MM.1S (cell line): ENCODE measurements at regions not wholly inside any gene's neighbourhood (a gene's known extent, or its start where the extent isn't known, plus 50 kb on each side); places are given as distances from the start of the nearest gene placed in this dataset.

Source experiments
- DNase-seq: peaks from one replicate; pipeline ENCODE4 v3.0.0-alpha.2; 2015
- H2AFZ ChIP-seq: fragments of 300-600 bp; sonication (generic); 2 replicates; pipeline ENCODE4 v1.6.0; 2016; ENCODE audit warnings: antibody characterized with exemption, low read length
- H3F3A ChIP-seq: fragments of 300-600 bp; sonication (generic); 2 replicates; pipeline ENCODE4 v1.6.1; 2016; ENCODE audit warnings: mild to moderate bottlenecking, antibody characterized with exemption, low read length, moderate library complexity, mixed read lengths; ENCODE audit not compliant: insufficient read depth
- H3K27ac ChIP-seq: fragments of 300-600 bp; sonication (generic); 2 replicates; pipeline ENCODE4 v1.5.1; 2016; ENCODE audit warnings: mild to moderate bottlenecking, low read length
- H3K27me3 ChIP-seq: fragments of 300-600 bp; sonication (generic); replicated peaks from 2 replicates; pipeline ENCODE4 v1.6.0; 2016; ENCODE audit warnings: low read length; ENCODE audit not compliant: insufficient read depth
- H3K36me3 ChIP-seq: fragments of 300-600 bp; sonication (generic); replicated peaks from 2 replicates; pipeline ENCODE4 v1.6.1; 2016; ENCODE audit warnings: mild to moderate bottlenecking, low read length, mixed read lengths; ENCODE audit not compliant: insufficient read depth
- H3K4me1 ChIP-seq: fragments of 300-600 bp; sonication (generic); 2 replicates; pipeline ENCODE4 v1.6.1; 2016; ENCODE audit warnings: low read length, mixed read lengths
- H3K4me2 ChIP-seq: fragments of 300-600 bp; sonication (generic); 2 replicates; pipeline ENCODE4 v1.6.0; 2016; ENCODE audit warnings: low read depth, low read length
- H3K4me3 ChIP-seq: fragments of 300-600 bp; sonication (generic); 2 replicates; pipeline ENCODE4 v1.5.1; 2016; ENCODE audit warnings: low read length, mixed read lengths
- H3K79me2 ChIP-seq: fragments of 300-600 bp; sonication (generic); 2 replicates; pipeline ENCODE4 v1.6.1; 2016; ENCODE audit warnings: mixed run types, low read length, mixed read lengths
- H3K9ac ChIP-seq: fragments of 300-600 bp; sonication (generic); 2 replicates; pipeline ENCODE4 v1.6.1; 2016; ENCODE audit warnings: low read length, mixed read lengths
- H3K9me2 ChIP-seq: fragments of 300-600 bp; sonication (generic); replicated peaks from 2 replicates; pipeline ENCODE4 v1.6.1; 2016; ENCODE audit warnings: mild to moderate bottlenecking, low read length, mixed read lengths; ENCODE audit not compliant: insufficient read depth
- H3K9me3 ChIP-seq: fragments of 300-600 bp; sonication (generic); replicated peaks from 2 replicates; pipeline ENCODE4 v1.6.1; 2016; ENCODE audit warnings: mild to moderate bottlenecking, low read length, mixed read lengths; ENCODE audit not compliant: insufficient read depth
- H4K20me1 ChIP-seq: fragments of 300-600 bp; sonication (generic); 2 replicates; pipeline ENCODE4 v1.6.1; 2016; ENCODE audit warnings: mild to moderate bottlenecking, low read length, moderate library complexity, mixed read lengths; ENCODE audit not compliant: insufficient read depth
- CTCF ChIP-seq: fragments of 300-600 bp; sonication (generic); IDR thresholded peaks from 2 replicates; pipeline ENCODE4 v1.5.1; 2016; ENCODE audit warnings: antibody characterized with exemption, low read length, mixed read lengths
- EZH2 ChIP-seq: fragments of 300-600 bp; sonication (generic); optimal IDR thresholded peaks from 2 replicates; pipeline ENCODE3; 2017; ENCODE audit warnings: low read depth, mild to moderate bottlenecking, antibody characterized with exemption, low read length, mixed read lengths
- EZH2phosphoT487 ChIP-seq: fragments of 300-600 bp; sonication (generic); IDR thresholded peaks from 2 replicates; pipeline ENCODE4 v1.6.1; 2018; ENCODE audit warnings: antibody characterized with exemption, low read length

DNA sequence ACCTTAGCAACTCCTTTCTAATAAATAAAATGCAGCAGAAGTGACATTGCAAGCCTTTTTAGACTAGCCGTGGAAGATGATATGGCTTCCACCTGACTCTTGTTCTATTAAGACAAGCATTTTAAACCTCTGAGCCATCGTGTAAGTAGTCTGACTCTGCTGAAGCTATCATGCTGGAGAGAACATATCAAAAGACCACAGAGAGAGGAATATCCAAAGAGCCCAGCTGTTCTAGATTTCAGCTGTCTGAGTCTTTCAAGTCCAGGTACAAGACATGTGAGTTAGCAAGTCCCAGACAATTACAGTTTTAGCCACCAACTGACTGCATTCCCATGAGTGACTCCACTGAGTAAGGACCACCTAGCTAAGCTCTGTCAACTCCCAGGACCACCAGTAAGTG, 517.0 kb upstream of the NAALADL2 start:
- no peaks in the 10 kb centered on the region for H3F3A ChIP-seq
- TF ChIP-seq EZH2phosphoT487 (no peak), CTCF (no peak), EZH2 (no peak)
- H3K27me3 ChIP-seq, result no peaks in the 10 kb centered on the region
- no peak overlapping the region for H3K9ac ChIP-seq
- no peaks in the 10 kb centered on the region for H3K79me2 ChIP-seq
- DNase-seq, result no peak
- no peak overlapping the region for H2AFZ ChIP-seq
- no peaks in the 10 kb centered on the region for H3K9me2 ChIP-seq
- no peak overlapping the region for H3K4me3 ChIP-seq
- no peaks in the 10 kb centered on the region for H3K36me3 ChIP-seq
- H3K27ac ChIP-seq, result no peak overlapping the region
- H3K4me2 ChIP-seq, result no peak overlapping the region
- H3K4me1 ChIP-seq, result 0 out of 2 replicates have a peak, but pooled peaks cover 9% of the 10 kb centered on the region
- no peaks in the 10 kb centered on the region for H3K9me3 ChIP-seq
- H4K20me1 ChIP-seq, result no peaks in the 10 kb centered on the region

GRCh38 chr3:174342941-174343501, 516.1 kb upstream of the NAALADL2 start:
- no peak overlapping the region for H2AFZ ChIP-seq
- H3K36me3 ChIP-seq, result no peaks in the 10 kb centered on the region
- TF ChIP-seq CTCF (no peak), EZH2phosphoT487 (no peak)
- no peak for DNase-seq
- H3K9me2 ChIP-seq, result no peaks in the 10 kb centered on the region
- no peak overlapping the region for H3K9ac ChIP-seq
- 0 out of 2 replicates have a peak, but pooled peaks cover 4% of the 10 kb centered on the region for H3K4me1 ChIP-seq
- H3K4me2 ChIP-seq, result no peak overlapping the region
- H4K20me1 ChIP-seq, result no peaks in the 10 kb centered on the region
- H3K79me2 ChIP-seq, result no peaks in the 10 kb centered on the region
- no peak overlapping the region for H3K27ac ChIP-seq
- no peaks in the 10 kb centered on the region for H3K27me3 ChIP-seq
- H3F3A ChIP-seq, result no peaks in the 10 kb centered on the region
- H3K9me3 ChIP-seq, result no peaks in the 10 kb centered on the region
- no peak overlapping the region for H3K4me3 ChIP-seq

DNA sequence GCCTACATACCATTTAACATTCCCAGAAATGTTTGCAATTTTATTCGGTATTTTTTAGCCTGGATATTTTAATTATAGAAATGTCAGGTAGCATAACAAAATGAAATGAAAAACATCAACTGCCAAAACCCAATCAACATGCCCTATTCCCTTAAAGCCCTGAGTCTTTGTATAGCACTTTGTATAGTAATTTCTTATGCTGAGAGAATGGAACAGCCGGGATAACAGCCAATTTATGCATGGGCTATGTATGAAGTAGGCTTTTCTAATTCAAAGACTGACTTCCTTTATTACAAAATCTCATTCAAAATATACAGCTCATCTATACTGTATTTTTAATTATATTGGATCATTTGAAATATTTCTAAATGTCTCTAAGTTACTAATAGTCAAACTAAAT, 513.0 kb upstream of the NAALADL2 start:
- H3F3A ChIP-seq, result no peaks in the 10 kb centered on the region
- DNase-seq, result no peak
- no peak for TF ChIP-seq EZH2
- no peak overlapping the region for H3K4me2 ChIP-seq
- H3K4me3 ChIP-seq, result no peak overlapping the region
- no peaks in the 10 kb centered on the region for H3K9me2 ChIP-seq
- no peaks in the 10 kb centered on the region for H3K27me3 ChIP-seq
- 0 out of 2 replicates have a peak, but pooled peaks cover 4% of the 10 kb centered on the region for H3K4me1 ChIP-seq
- no peaks in the 10 kb centered on the region for H3K36me3 ChIP-seq
- H3K27ac ChIP-seq, result no peak overlapping the region
- no peaks in the 10 kb centered on the region for H4K20me1 ChIP-seq
- no peaks in the 10 kb centered on the region for H3K9me3 ChIP-seq
- H3K9ac ChIP-seq, result no peak overlapping the region
- no peak overlapping the region for H2AFZ ChIP-seq
- H3K79me2 ChIP-seq, result no peaks in the 10 kb centered on the region

GRCh38 chr3:174346571-174346970, 512.6 kb upstream of the NAALADL2 start:
- no peaks in the 10 kb centered on the region for H4K20me1 ChIP-seq
- TF ChIP-seq EZH2phosphoT487, result no peak
- no peak for TF ChIP-seq CTCF
- TF ChIP-seq EZH2, result no peak
- H3K27ac ChIP-seq, result no peak overlapping the region
- no peak for DNase-seq
- no peaks in the 10 kb centered on the region for H3K9me2 ChIP-seq
- no peak overlapping the region for H2AFZ ChIP-seq
- H3K27me3 ChIP-seq, result no peaks in the 10 kb centered on the region
- no peak overlapping the region for H3K4me2 ChIP-seq
- H3K9ac ChIP-seq, result no peak overlapping the region
- H3K4me1 ChIP-seq, result 0 out of 2 replicates have a peak, but pooled peaks cover 4% of the 10 kb centered on the region
- H3K79me2 ChIP-seq, result no peaks in the 10 kb centered on the region
- no peaks in the 10 kb centered on the region for H3K9me3 ChIP-seq
- no peak overlapping the region for H3K4me3 ChIP-seq
- no peaks in the 10 kb centered on the region for H3K36me3 ChIP-seq
- no peaks in the 10 kb centered on the region for H3F3A ChIP-seq
